Mesendoderm (in vitro differentiated cells): ENCODE measurements at regions not wholly inside any gene's neighbourhood (a gene's known extent, or its start where the extent isn't known, plus 50 kb on each side); places are given as distances from the start of the nearest gene placed in this dataset.

Experiments used
- DNase-seq: peaks from one replicate; pipeline ENCODE4 v3.0.0; 2013
- H2AK5ac ChIP-seq: 2 replicates; pipeline ENCODE4 v1.6.1; 2013; ENCODE audit warnings: low read length, inconsistent platforms
- H2BK120ac ChIP-seq: 2 replicates; pipeline ENCODE4 v1.6.1; 2013; ENCODE audit warnings: low read depth, mild to moderate bottlenecking, low read length, moderate library complexity, mixed read lengths
- H2BK15ac ChIP-seq: replicated peaks from 2 replicates; pipeline ENCODE4 v1.6.1; 2013; ENCODE audit warnings: low read depth, mild to moderate bottlenecking, moderate library complexity
- H2BK5ac ChIP-seq: 2 replicates; pipeline ENCODE4 v1.6.1; 2013; ENCODE audit warnings: low read length, inconsistent platforms
- H3K18ac ChIP-seq: 2 replicates; pipeline ENCODE4 v1.6.1; 2013; ENCODE audit warnings: mild to moderate bottlenecking, low read length, mixed read lengths
- H3K23ac ChIP-seq: one replicate; pipeline ENCODE4 v1.6.1; 2013; ENCODE audit warnings: low read length
- H3K27ac ChIP-seq: 2 replicates; pipeline ENCODE4 v1.5.1; 2013; ENCODE audit warnings: low read depth, mild to moderate bottlenecking, inconsistent platforms, low read length, moderate library complexity
- H3K27me3 ChIP-seq: 2 replicates; pipeline ENCODE4 v1.6.1; 2013; ENCODE audit warnings: low read length, control low read depth, mild to moderate bottlenecking, inconsistent platforms; ENCODE audit not compliant: insufficient read depth, poor library complexity
- H3K36me3 ChIP-seq: 2 replicates; pipeline ENCODE4 v1.6.1; 2013; ENCODE audit warnings: low read length, inconsistent platforms; ENCODE audit not compliant: control insufficient read depth, insufficient read depth
- H3K4ac ChIP-seq: one replicate; pipeline ENCODE4 v1.6.1; 2013; ENCODE audit warnings: low read depth, mild to moderate bottlenecking, low read length, moderate library complexity
- H3K4me1 ChIP-seq: 2 replicates; pipeline ENCODE4 v1.6.1; 2013; ENCODE audit warnings: low read depth, low read length, inconsistent platforms; ENCODE audit not compliant: control insufficient read depth
- H3K4me2 ChIP-seq: 2 replicates; pipeline ENCODE4 v1.6.1; 2013; ENCODE audit warnings: low read length
- H3K4me3 ChIP-seq: 2 replicates; pipeline ENCODE4 v1.5.1; 2013; ENCODE audit warnings: mild to moderate bottlenecking, low read length
- H3K56ac ChIP-seq: one replicate; pipeline ENCODE4 v1.6.1; 2013; ENCODE audit warnings: low read length
- H3K79me1 ChIP-seq: 2 replicates; pipeline ENCODE4 v1.6.1; 2013; ENCODE audit warnings: low read length, inconsistent platforms
- H3K79me2 ChIP-seq: 2 replicates; pipeline ENCODE4 v1.6.1; 2013; ENCODE audit warnings: mild to moderate bottlenecking, low read length; ENCODE audit not compliant: control insufficient read depth, insufficient read depth
- H3K9ac ChIP-seq: 2 replicates; pipeline ENCODE4 v1.6.1; 2013; ENCODE audit warnings: low read length, inconsistent platforms
- H4K5ac ChIP-seq: one replicate; pipeline ENCODE4 v1.6.1; 2013; ENCODE audit warnings: low read length
- H4K8ac ChIP-seq: one replicate; pipeline ENCODE4 v1.6.1; 2013; ENCODE audit warnings: low read depth, mild to moderate bottlenecking, control low read depth, low read length, moderate library complexity
- WGBS: extraction: QIAGEN DNeasy Blood & Tissue Kit; methylation state at CpG from one replicate; pipeline ENCODE4 v1.1.7; 2013; ENCODE audit warnings: low lambda C conversion rate, missing lambda C conversion rate; ENCODE audit not compliant: insufficient coverage; ENCODE audit errors: extremely low coverage; 5-methylcytosine and 5-hydroxymethylcytosine counted together

GRCh38 chr4:20532116-20532790 is 168.0 kb upstream of the PACRGL start:
- H3K4me2 ChIP-seq, result no peak overlapping the region
- H3K79me2 ChIP-seq, result no peaks in the 10 kb centered on the region
- no peak overlapping the region for H3K4me3 ChIP-seq
- H3K56ac ChIP-seq, result no peak overlapping the region
- no peak for DNase-seq
- no peak overlapping the region for H3K18ac ChIP-seq
- H2BK15ac ChIP-seq, result no peak overlapping the region
- no peaks in the 10 kb centered on the region for H3K4me1 ChIP-seq
- no peak overlapping the region for H3K27ac ChIP-seq
- no peaks in the 10 kb centered on the region for H3K27me3 ChIP-seq
- H3K23ac ChIP-seq, result no peak overlapping the region
- WGBS, result no CpG with 5 or more reads among the region's 3 CpGs
- peaks cover 5% of the 10 kb centered on the region for H3K36me3 ChIP-seq
- no peak overlapping the region for H3K4ac ChIP-seq
- no peak overlapping the region for H4K8ac ChIP-seq
- no peak overlapping the region for H4K5ac ChIP-seq
- no peak overlapping the region for H3K9ac ChIP-seq
- no peak overlapping the region for H2AK5ac ChIP-seq
- H3K79me1 ChIP-seq, result no peaks in the 10 kb centered on the region
- H2BK5ac ChIP-seq, result no peak overlapping the region
- H2BK120ac ChIP-seq, result no peak overlapping the region

GRCh38 chr4:20532871-20533870 is 167.1 kb upstream of the PACRGL start:
- Histone ChIP-seq H4K5ac (no peak overlapping the region), H3K9ac (no peak overlapping the region), H2BK15ac (no peak overlapping the region), H3K4me1 (no peaks in the 10 kb centered on the region), H3K27me3 (no peaks in the 10 kb centered on the region), H3K18ac (no peak overlapping the region), H3K56ac (no peak overlapping the region), H3K23ac (no peak overlapping the region), H4K8ac (no peak overlapping the region), H3K79me1 (no peaks in the 10 kb centered on the region), H2AK5ac (no peak overlapping the region), H3K4ac (no peak overlapping the region), H2BK120ac (no peak overlapping the region), H3K36me3 (peaks cover 5% of the 10 kb centered on the region), H3K27ac (no peak overlapping the region), H3K79me2 (no peaks in the 10 kb centered on the region), H2BK5ac (no peak overlapping the region), H3K4me3 (no peak overlapping the region), H3K4me2 (no peak overlapping the region)
- DNase-seq, result no peak
- WGBS, result 100% methylated on average over 1 of the region's 5 CpGs

GRCh38 chr4:20538905-20539304 is 161.4 kb upstream of the PACRGL start:
- no peak overlapping the region for H3K4ac ChIP-seq
- no peak overlapping the region for H2BK5ac ChIP-seq
- no peak overlapping the region for H4K8ac ChIP-seq
- no peak overlapping the region for H2AK5ac ChIP-seq
- no peaks in the 10 kb centered on the region for H3K79me2 ChIP-seq
- no peaks in the 10 kb centered on the region for H3K79me1 ChIP-seq
- peaks cover under 1% of the 10 kb centered on the region for H3K36me3 ChIP-seq
- H4K5ac ChIP-seq, result no peak overlapping the region
- no peaks in the 10 kb centered on the region for H3K4me1 ChIP-seq
- H2BK120ac ChIP-seq, result no peak overlapping the region
- no peak overlapping the region for H3K18ac ChIP-seq
- no peak for DNase-seq
- no peak overlapping the region for H3K23ac ChIP-seq
- no peak overlapping the region for H3K4me3 ChIP-seq
- H3K56ac ChIP-seq, result no peak overlapping the region
- WGBS, result no CpG with 5 or more reads among the region's 5 CpGs
- no peak overlapping the region for H3K4me2 ChIP-seq
- no peak overlapping the region for H2BK15ac ChIP-seq
- H3K27me3 ChIP-seq, result no peaks in the 10 kb centered on the region
- no peak overlapping the region for H3K9ac ChIP-seq
- H3K27ac ChIP-seq, result no peak overlapping the region

GRCh38 chr4:20543131-20543530 is 157.1 kb upstream of the PACRGL start:
- no peak for DNase-seq
- Histone ChIP-seq H3K27ac (no peak overlapping the region), H2BK5ac (no peak overlapping the region), H3K4ac (no peak overlapping the region), H2BK15ac (no peak overlapping the region), H3K9ac (no peak overlapping the region), H3K36me3 (no peaks in the 10 kb centered on the region), H2BK120ac (no peak overlapping the region), H3K4me1 (no peaks in the 10 kb centered on the region), H3K4me2 (no peak overlapping the region), H3K23ac (no peak overlapping the region), H4K5ac (no peak overlapping the region), H4K8ac (no peak overlapping the region), H3K79me1 (no peaks in the 10 kb centered on the region), H3K18ac (no peak overlapping the region), H3K56ac (no peak overlapping the region), H3K27me3 (no peaks in the 10 kb centered on the region), H3K4me3 (no peak overlapping the region), H3K79me2 (no peaks in the 10 kb centered on the region), H2AK5ac (no peak overlapping the region)
- no CpG with 5 or more reads among the region's 2 CpGs for WGBS

GRCh38 chr4:20544645-20545044 is 155.6 kb upstream of the PACRGL start:
- no peak overlapping the region for H4K8ac ChIP-seq
- no peak overlapping the region for H2BK120ac ChIP-seq
- H3K4me1 ChIP-seq, result no peaks in the 10 kb centered on the region
- no CpG with 5 or more reads among the region's 3 CpGs for WGBS
- no peak overlapping the region for H2BK5ac ChIP-seq
- no peak overlapping the region for H3K56ac ChIP-seq
- no peaks in the 10 kb centered on the region for H3K79me1 ChIP-seq
- no peaks in the 10 kb centered on the region for H3K79me2 ChIP-seq
- DNase-seq, result peak; percentile 53
- H3K4ac ChIP-seq, result no peak overlapping the region
- H3K9ac ChIP-seq, result no peak overlapping the region
- H2AK5ac ChIP-seq, result no peak overlapping the region
- H3K27me3 ChIP-seq, result no peaks in the 10 kb centered on the region
- no peak overlapping the region for H3K23ac ChIP-seq
- no peak overlapping the region for H3K18ac ChIP-seq
- H3K4me3 ChIP-seq, result no peak overlapping the region
- H3K36me3 ChIP-seq, result no peaks in the 10 kb centered on the region
- no peak overlapping the region for H2BK15ac ChIP-seq
- no peak overlapping the region for H3K4me2 ChIP-seq
- H3K27ac ChIP-seq, result no peak overlapping the region
- H4K5ac ChIP-seq, result no peak overlapping the region
